KOPT-K1 (cell line): ENCODE measurements at regions not wholly inside any gene's neighbourhood (a gene's known extent, or its start where the extent isn't known, plus 50 kb on each side); places are given as distances from the start of the nearest gene placed in this dataset.

Experiments used
- H3K27ac ChIP-seq: fragments of 200-600 bp; sonication (generic); 2 replicates; pipeline ENCODE4 v1.5.1; 2016; ENCODE audit warnings: antibody characterized with exemption, mild to moderate bottlenecking, low read depth, low read length; ENCODE audit not compliant: poor library complexity, severe bottlenecking
- H3K36me3 ChIP-seq: fragments of 200-600 bp; sonication (generic); 2 replicates; pipeline ENCODE4 v1.5.1; 2017; ENCODE audit warnings: antibody characterized with exemption, mild to moderate bottlenecking, low read length, moderate library complexity; ENCODE audit not compliant: insufficient read depth
- H3K9me3 ChIP-seq: fragments of 200-600 bp; sonication (generic); 2 replicates; pipeline ENCODE4 v1.5.1; 2017; ENCODE audit warnings: antibody characterized with exemption, low read length, mild to moderate bottlenecking; ENCODE audit not compliant: insufficient read depth, poor library complexity, severe bottlenecking

DNA sequence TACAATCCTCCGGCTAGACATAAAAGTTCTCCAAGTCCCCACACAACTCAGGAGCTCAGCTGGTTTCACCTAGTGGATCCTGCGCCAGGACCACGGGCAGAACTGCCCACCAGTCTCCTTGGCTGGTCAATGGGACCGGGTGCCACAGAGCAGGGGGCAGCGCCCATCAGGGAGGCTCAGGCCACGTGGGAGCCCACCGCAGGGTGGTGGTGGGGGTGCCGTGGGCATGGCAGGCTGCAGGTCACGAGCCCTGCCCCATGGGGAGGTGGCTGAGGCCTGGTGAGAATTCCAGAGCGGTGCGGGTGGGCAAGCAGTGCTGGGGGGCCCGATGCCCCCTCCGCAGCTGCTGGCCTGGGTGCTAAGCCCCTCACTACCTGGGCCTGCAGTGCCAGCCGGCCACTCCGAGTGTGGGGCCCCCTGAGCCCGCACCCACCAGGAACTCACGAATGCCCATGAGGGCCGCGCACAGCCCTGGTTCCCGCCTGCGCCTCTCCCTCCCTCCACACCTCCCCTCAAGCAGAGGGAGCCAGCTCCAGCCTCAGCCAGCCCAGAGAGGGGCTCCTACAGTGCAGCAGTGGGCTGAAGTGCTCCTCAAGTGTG is 1091.9 kb upstream of the TENM4 start:
- Histone ChIP-seq H3K9me3 (no peaks in the 10 kb centered on the region), H3K36me3 (no peaks in the 10 kb centered on the region), H3K27ac (no peak overlapping the region)

- H3K27ac ChIP-seq, result no peak overlapping the region
- H3K36me3 ChIP-seq, result no peaks in the 10 kb centered on the region
- H3K9me3 ChIP-seq, result no peaks in the 10 kb centered on the region
Measured at GRCh38 chr11:80529726-80530125, 1088.9 kb upstream of the TENM4 start.

GRCh38 chr11:80525663-80526405 is 1085.0 kb upstream of the TENM4 start:
- Histone ChIP-seq H3K27ac (no peak overlapping the region), H3K36me3 (no peaks in the 10 kb centered on the region), H3K9me3 (no peaks in the 10 kb centered on the region)

GRCh38 chr11:80524349-80524748 is 1083.5 kb upstream of the TENM4 start:
- Histone ChIP-seq H3K36me3 (no peaks in the 10 kb centered on the region), H3K9me3 (no peaks in the 10 kb centered on the region), H3K27ac (no peak overlapping the region)

- no peaks in the 10 kb centered on the region for H3K9me3 ChIP-seq
- no peak overlapping the region for H3K27ac ChIP-seq
- no peaks in the 10 kb centered on the region for H3K36me3 ChIP-seq
Measured at GRCh38 chr11:80523057-80523456, 1082.2 kb upstream of the TENM4 start.

DNA sequence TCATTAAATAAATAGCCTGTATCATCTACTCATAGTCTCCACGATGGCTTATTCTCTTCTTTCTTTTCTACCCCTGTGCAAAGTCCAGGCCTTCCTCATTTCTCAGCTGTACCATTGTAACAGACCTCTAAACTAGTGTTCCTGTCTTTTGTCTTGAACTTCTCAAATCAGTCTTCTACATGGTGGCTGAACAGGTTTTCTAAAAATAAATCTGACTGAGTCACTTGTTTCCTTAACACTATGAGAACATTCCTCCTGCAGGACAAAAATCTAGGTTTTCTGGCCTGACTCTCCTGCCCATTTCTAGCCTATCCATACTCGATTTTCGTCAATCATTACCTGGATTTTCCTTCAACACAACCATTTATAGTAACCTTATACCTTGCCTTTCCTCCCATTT is 1080.8 kb upstream of the TENM4 start:
- Histone ChIP-seq H3K27ac (no peak overlapping the region), H3K9me3 (no peaks in the 10 kb centered on the region), H3K36me3 (no peaks in the 10 kb centered on the region)

DNA sequence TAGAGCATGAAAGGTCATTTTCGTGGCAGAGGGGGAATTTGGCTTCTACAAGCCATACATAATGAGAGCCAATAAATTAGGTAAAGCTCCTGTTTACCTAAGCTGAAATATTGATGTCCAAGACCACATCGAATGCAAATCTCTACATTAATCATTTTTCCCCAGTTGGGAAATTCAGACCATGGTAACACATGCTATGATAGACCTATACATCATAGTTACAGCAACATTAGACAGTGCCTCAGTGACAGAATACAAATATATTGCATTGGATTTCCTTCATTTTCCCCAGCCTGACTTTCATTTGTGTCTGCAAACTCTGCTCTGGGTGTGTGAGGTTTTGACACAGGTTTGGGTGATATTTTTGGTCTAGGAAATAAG is 1079.7 kb upstream of the TENM4 start:
- Histone ChIP-seq H3K9me3 (no peaks in the 10 kb centered on the region), H3K27ac (no peak overlapping the region), H3K36me3 (no peaks in the 10 kb centered on the region)

- Histone ChIP-seq H3K27ac (no peak overlapping the region), H3K36me3 (no peaks in the 10 kb centered on the region), H3K9me3 (no peaks in the 10 kb centered on the region)
Measured at GRCh38 chr11:80519596-80520506, 1079.0 kb upstream of the TENM4 start.

DNA sequence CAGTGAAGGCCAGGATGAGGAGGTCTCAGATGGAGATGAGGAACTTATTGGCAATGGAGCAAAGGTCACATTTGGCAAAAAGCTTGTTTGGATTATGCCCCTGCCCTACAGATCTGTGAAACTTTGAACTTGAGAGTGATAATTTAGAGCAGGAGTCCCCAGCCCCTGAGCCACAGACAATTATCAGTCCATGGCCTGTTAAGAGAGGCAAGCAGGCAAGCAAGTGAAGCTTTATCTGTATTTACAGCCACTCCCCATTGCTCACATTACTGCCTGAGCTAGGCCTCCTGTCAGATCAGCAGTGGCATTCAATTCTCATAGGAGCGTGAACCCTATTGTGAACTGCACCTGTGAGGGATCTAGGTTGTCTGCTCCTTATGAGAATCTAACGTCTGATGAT is 1076.9 kb upstream of the TENM4 start:
- no peaks in the 10 kb centered on the region for H3K36me3 ChIP-seq
- H3K27ac ChIP-seq, result no peak overlapping the region
- H3K9me3 ChIP-seq, result no peaks in the 10 kb centered on the region

DNA sequence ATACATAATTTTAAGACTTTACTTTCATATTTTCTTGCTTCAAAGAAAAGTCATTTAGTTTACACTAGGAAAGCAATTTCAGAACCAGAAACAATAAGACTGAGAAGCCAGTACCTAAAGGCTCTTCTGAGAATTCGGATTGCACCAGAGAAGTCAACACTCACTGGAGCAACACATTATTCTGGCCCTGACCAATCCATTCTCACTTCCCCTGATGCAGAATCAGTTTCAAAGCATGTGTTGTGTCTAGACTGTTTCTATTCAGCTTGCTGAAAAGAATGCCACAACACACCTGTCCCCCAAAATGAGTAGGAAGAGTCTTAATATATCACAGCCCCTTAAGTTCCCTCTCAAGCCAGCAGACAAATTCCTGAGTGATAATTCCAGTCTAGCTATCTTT is 1074.3 kb upstream of the TENM4 start:
- Histone ChIP-seq H3K27ac (no peak overlapping the region), H3K36me3 (no peaks in the 10 kb centered on the region), H3K9me3 (no peaks in the 10 kb centered on the region)

GRCh38 chr11:80512491-80512890 is 1071.7 kb upstream of the TENM4 start:
- H3K36me3 ChIP-seq, result no peaks in the 10 kb centered on the region
- H3K27ac ChIP-seq, result no peak overlapping the region
- H3K9me3 ChIP-seq, result no peaks in the 10 kb centered on the region

DNA sequence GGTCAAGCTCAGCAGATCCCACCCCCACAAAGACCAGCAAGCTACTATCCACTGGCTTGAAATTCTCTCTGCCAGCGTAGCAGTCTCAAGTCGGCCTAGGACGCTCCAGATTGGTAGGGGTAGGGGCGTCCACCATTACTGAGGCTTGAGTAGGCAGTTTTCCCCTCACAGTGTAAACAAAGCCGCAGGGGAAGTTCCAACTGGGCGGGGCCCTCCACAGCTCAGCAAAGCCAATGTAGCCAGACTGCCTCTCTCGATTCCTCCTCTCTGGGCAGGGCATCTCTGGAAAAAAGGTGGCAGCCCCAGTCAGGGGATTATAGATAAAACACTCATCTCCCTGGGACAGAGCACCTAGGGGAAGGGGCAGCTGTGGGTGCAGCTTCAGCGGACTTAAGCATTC is 1064.9 kb upstream of the TENM4 start:
- H3K9me3 ChIP-seq, result no peaks in the 10 kb centered on the region
- no peak overlapping the region for H3K27ac ChIP-seq
- no peaks in the 10 kb centered on the region for H3K36me3 ChIP-seq

DNA sequence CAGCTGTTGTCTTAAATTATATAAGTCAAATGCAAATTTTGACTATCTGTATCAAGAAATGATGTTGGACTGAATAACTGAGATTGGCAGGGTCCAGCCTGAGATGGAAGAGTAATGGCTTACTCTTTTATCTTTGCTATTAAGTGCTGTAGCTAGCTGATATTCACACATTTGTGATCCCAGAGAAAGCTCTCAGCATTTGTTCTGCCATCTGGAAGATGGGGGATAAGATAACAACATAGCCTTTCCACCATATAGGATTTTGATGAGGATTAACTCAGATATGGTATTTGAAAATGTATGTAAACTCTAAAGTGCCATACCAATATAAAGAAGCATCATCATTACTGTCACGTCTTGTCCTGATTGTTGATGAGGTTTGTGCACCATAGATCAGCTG is 1063.2 kb upstream of the TENM4 start:
- H3K27ac ChIP-seq, result no peak overlapping the region
- H3K9me3 ChIP-seq, result no peaks in the 10 kb centered on the region
- no peaks in the 10 kb centered on the region for H3K36me3 ChIP-seq

DNA sequence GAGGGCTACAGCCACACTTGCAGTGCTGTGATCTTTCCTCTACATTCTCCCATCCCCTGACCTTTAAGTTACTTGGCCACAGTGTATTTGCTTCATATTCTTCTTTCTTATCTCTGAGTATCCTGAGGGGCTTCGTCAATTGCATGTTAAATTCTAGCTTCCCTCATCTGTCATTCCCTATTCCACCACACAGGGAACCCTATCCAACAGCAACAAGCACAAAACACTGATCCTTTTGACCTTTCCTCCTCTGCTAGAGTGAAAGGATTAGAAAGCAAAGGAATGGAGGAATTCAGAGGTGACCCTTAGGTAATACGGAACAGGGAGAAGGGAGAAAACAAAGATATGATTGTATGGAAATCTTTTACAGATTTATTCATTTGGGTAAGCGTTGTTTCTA is 1061.7 kb upstream of the TENM4 start:
- H3K9me3 ChIP-seq, result no peaks in the 10 kb centered on the region
- no peak overlapping the region for H3K27ac ChIP-seq
- no peaks in the 10 kb centered on the region for H3K36me3 ChIP-seq

DNA sequence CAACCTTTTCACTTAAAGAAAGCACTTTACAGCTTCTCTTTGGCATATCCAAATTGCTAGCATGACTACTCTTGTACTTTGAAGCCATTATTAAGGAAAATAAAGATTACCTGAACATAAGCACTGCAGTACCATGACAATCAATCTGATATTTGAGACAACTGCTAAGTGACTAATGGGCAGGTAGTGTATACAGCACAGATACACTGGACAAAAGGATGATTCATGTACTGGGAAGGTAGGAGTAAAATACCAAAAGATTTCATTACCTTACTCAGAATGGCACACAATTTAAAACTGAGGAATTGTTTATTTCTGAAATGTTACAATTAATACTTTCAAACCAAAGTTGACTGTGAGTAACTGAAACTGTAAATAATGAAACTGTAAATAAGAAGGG is 1054.3 kb upstream of the TENM4 start:
- Histone ChIP-seq H3K9me3 (no peaks in the 10 kb centered on the region), H3K27ac (no peak overlapping the region), H3K36me3 (no peaks in the 10 kb centered on the region)
